ENCODE measurements at regions not wholly inside any gene's neighbourhood (a gene's known extent, or its start where the extent isn't known, plus 50 kb on each side); places are given as distances from the start of the nearest gene placed in this dataset.
"Not testable (repeated sequence)": the region's sequence is repeated elsewhere in the genome, so short reads cannot be mapped to it uniquely, and the experiment has no call there.

DNA sequence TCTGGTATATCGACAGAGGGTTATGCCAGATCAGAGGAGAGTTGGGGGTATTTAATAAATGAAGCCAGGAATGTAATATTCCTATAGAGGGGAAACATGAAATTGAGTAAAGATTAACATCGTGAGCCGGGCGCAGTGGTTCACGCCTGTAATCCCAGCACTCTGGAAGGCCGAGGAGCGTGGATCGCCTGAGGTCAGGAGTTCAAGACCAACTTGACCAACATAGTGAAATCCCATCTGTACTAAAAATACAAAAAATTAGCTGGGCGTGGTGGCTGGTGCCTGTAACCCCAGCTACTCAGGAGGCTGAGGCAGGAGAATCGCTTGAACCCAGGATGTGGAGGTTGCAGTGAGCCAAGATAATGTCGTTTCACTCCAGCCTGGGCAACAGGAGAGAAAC, 112.4 kb upstream of the ZNF184 start:
- H3K4me3 Mint-ChIP-seq, H3K36me3 Mint-ChIP-seq, H3K4me1 Mint-ChIP-seq, H3K27ac Mint-ChIP-seq, H3K9me3 Mint-ChIP-seq: not testable (repeated sequence)
- peaks cover 46% of the 10 kb centered on the region for H3K27me3 Mint-ChIP-seq

GRCh38 chr6:27584326-27584725, 111.4 kb upstream of the ZNF184 start:
- Mint-ChIP-seq H3K4me3 (no peak overlapping the region), H3K9me3 (peaks cover 0 to 5% (median 4%) of the 10 kb centered on the region in 3 donors), H3K4me1 (peaks cover 0 to 1% (median 0%) of the 10 kb centered on the region in 3 donors), H3K36me3 (no peaks in the 10 kb centered on the region), H3K27me3 (peaks cover 49% of the 10 kb centered on the region), H3K27ac (no peak overlapping the region)

DNA sequence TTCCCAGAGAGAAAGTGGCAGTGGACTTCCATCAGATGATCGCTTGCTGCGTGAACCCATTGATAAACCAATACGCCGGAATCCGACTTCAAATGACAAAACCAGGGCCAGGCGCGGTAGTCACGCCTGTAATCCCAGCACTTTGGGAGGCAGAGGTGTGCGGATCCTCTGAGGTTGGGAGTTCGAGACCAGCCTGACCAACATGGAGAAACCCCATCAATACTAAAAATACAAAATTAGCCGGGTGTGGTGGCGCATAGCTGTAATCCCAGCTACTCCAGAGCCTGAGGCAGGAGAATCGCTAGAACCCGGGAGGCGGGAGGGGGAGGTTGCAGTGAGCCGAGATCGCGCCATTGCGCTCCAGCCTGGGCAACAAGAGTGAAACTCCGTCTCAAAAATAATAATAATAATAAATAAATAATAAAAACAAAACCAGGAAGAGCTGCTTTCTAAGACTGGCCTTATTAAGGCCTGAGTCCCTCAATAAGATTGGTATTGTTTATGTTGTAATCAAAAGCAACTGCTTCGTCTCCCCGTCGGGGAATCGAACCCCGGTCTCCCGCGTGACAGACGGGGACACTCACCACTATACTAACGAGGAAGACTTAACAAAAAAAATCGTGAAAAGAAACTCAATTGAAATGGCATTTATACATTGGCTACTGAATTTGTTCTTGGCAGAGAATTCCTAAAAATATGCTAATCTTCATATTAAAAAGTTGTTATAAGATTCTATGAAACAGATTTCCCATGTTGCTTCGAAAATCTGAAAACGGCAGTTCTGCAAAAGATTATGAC, 110.2 kb upstream of the ZNF184 start:
- Mint-ChIP-seq H3K27me3 (peaks cover 51% of the 10 kb centered on the region), H3K27ac (peak overlapping the region in 1 of 3 donors; percentile 24), H3K9me3 (peaks cover 0 to 6% (median 5%) of the 10 kb centered on the region in 3 donors), H3K4me3 (no peak overlapping the region), H3K36me3 (peaks cover 3% of the 10 kb centered on the region), H3K4me1 (peaks cover 0 to 1% (median 0%) of the 10 kb centered on the region in 3 donors)

DNA sequence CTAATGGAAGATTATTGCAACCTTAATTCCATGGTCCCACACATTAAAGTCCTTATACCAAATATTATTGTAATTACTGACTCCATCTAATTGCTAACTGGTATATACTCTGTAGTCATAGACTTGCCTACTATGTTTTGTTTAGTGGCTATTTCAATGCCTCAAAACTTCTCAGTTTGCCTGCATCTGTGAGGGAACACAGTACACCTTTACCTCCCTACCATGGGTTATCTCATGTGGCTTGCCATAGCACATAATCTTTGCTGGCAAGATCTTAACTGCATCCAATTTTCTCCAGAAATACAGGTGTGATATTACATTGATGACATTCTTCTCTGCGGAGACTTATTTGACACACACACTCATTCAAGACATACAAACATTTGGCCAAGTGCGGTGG, 107.1 kb upstream of the ZNF184 start:
- Mint-ChIP-seq H3K4me1 (peaks cover 0 to 2% (median 1%) of the 10 kb centered on the region in 3 donors), H3K36me3 (peaks cover 3% of the 10 kb centered on the region), H3K27me3 (peaks cover 37% of the 10 kb centered on the region), H3K27ac (no peak overlapping the region), H3K4me3 (no peak overlapping the region), H3K9me3 (peaks cover 0 to 6% (median 5%) of the 10 kb centered on the region in 3 donors)

GRCh38 chr6:27577922-27578321, 105.0 kb upstream of the ZNF184 start:
- peak overlapping the region in 1 of 4 donors; percentile 23 for H3K4me3 Mint-ChIP-seq
- H3K4me1 Mint-ChIP-seq: peaks cover 0 to 2% (median 0%) of the 10 kb centered on the region in 3 donors
- peaks cover 3% of the 10 kb centered on the region for H3K36me3 Mint-ChIP-seq
- H3K27ac Mint-ChIP-seq: no peak overlapping the region
- H3K27me3 Mint-ChIP-seq: peaks cover 28% of the 10 kb centered on the region
- peaks cover 0 to 6% (median 4%) of the 10 kb centered on the region in 3 donors for H3K9me3 Mint-ChIP-seq

DNA sequence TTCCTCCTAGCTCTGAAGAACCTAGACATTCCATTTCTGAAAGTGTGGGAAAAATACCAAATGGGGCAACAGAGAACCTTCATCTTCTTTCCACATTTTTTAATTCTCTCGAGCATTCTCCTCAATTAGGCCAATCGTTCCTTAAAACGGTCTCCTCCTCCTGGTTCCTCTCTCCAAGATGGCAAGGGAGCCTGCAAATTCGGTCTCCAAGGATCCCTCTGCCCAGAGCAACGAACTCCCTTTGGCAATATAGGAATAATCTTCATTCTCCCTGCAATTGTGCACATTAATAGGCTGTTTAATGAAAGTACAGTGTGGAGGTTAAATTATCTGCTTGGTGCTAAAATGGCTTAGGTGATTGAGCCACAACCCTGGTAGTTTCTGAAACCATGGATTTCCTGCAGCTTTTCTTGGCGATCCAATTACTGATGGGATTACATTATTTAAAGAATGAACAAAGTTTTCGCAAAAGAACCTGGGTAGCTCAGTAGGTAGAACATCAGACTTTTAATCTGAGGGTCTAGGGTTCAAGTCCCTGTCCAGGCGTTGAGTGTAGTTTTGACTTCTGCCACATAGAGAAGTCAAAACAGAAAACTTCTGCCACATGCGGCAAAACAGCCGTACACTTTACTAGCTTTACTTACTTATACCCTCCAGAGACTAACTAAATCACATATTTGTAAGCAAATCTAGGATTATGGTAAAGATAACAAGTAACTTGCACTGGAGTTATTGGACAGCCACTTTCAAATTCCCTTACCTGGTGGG, 102.9 kb upstream of the ZNF184 start:
- Mint-ChIP-seq H3K36me3 (peaks cover 3% of the 10 kb centered on the region), H3K27me3 (peaks cover 18% of the 10 kb centered on the region)

GRCh38 chr6:27568226-27568897, 95.5 kb upstream of the ZNF184 start:
- no peak overlapping the region for H3K27ac Mint-ChIP-seq
- no peak overlapping the region for H3K4me3 Mint-ChIP-seq
- H3K27me3 Mint-ChIP-seq: peaks cover 36% of the 10 kb centered on the region
- peaks cover 0 to 5% (median 5%) of the 10 kb centered on the region in 3 donors for H3K9me3 Mint-ChIP-seq
- H3K4me1 Mint-ChIP-seq: peaks cover 0 to 3% (median 2%) of the 10 kb centered on the region in 3 donors
- H3K36me3 Mint-ChIP-seq: no peaks in the 10 kb centered on the region

More for the DNA sequence above, 102.9 kb upstream of the ZNF184 start:
- Mint-ChIP-seq H3K27ac (no peak overlapping the region), H3K9me3 (peaks cover 0 to 2% (median 0%) of the 10 kb centered on the region in 3 donors), H3K4me3 (no peak overlapping the region), H3K4me1 (peaks cover 0 to 2% (median 0%) of the 10 kb centered on the region in 3 donors)

DNA sequence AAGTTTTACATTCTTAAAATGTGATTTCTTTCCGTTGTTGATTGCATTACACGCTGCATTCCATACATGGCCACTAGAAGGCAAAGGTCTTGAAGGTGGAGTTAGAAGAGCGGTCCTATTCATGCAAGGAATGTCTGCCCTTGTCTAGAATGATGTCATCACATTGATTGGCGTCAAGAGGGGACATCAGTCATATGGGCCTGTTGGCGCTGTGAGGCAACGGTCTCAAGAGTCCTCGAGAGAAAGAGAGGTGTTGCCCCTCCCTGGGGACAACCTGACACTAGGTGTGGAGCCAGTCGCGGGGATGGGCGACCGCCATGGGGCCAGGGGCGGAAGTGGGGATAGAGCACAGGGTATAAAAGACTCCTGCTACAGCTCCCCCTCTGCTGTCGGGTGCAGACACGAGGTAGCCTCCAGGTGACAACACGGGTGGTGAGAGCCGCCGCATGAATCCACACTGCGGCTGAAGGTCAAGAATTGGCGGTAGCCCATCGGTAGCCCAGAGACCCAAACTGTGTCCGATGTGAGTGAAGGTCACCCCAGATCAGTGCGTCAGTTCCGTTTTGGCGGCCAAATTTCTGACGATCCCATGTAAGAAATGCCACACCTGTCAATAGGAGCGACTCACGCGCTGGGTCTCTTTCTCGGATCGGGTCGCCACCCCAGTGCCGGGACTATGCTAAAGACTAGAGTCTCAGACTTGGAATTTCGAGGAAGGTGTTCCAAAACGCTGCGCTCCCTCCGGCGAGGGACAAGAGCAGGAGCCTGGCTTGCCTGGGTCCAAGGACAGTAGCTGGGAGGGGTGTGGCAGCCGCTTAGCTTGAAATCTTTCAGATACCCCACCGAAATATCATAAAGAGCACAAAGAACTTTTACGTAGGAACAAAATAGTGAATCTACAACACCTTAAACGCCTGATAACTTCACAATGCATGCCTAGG, 93.2 kb upstream of the ZNF184 start:
- Mint-ChIP-seq H3K27me3 (peaks cover 54% of the 10 kb centered on the region), H3K27ac (peak overlapping the region in 1 of 3 donors; percentile 3), H3K9me3 (peaks cover 0 to 5% (median 5%) of the 10 kb centered on the region in 3 donors), H3K4me1 (peaks cover 0 to 3% (median 2%) of the 10 kb centered on the region in 3 donors), H3K4me3 (peak overlapping the region in 1 of 4 donors; percentile 39), H3K36me3 (no peaks in the 10 kb centered on the region)

DNA sequence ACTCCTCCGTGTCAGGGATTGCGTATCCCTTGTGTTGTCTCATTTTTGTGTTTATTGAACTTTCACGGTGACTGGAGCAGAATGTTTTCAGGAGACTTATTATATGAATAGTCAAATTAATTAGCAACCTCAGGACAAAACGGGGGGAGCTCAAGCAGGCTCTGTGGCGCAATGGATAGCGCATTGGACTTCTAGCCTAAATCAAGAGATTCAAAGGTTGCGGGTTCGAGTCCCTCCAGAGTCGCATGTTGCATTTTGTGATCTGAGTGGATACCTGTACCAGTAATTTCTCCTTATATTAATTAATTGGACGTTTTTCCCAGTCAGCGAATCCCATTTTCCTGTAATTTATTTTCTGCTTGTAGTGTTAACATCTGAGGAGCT, 89.1 kb upstream of the ZNF184 start:
- H3K4me3 Mint-ChIP-seq: no peak overlapping the region
- H3K4me1 Mint-ChIP-seq: peaks cover 0 to 7% (median 5%) of the 10 kb centered on the region in 3 donors
- H3K27ac Mint-ChIP-seq: no peak overlapping the region
- peaks cover 0 to 10% (median 8%) of the 10 kb centered on the region in 3 donors for H3K9me3 Mint-ChIP-seq
- no peaks in the 10 kb centered on the region for H3K36me3 Mint-ChIP-seq
- peaks cover 72% of the 10 kb centered on the region for H3K27me3 Mint-ChIP-seq

- Mint-ChIP-seq H3K27ac (peak overlapping the region; percentile 15 to 85 (median 76)), H3K4me3 (peak overlapping the region in 3 of 4 donors; percentile 21 to 83 (median 43)), H3K9me3 (peaks cover 0 to 11% (median 9%) of the 10 kb centered on the region in 3 donors), H3K36me3 (no peaks in the 10 kb centered on the region), H3K4me1 (peaks cover 2 to 14% (median 9%) of the 10 kb centered on the region in 3 donors), H3K27me3 (peaks cover 67% of the 10 kb centered on the region)
Observed at GRCh38 chr6:27558028-27558724, 85.3 kb upstream of the ZNF184 start.

- peak overlapping the region; percentile 78 to 86 (median 81) for H3K27ac Mint-ChIP-seq
- H3K9me3 Mint-ChIP-seq: peaks cover 2 to 20% (median 9%) of the 10 kb centered on the region in 3 donors
- peaks cover 66% of the 10 kb centered on the region for H3K27me3 Mint-ChIP-seq
- H3K36me3 Mint-ChIP-seq: peaks cover under 1% of the 10 kb centered on the region
- H3K4me3 Mint-ChIP-seq: peak overlapping the region in 1 of 4 donors; percentile 38
- H3K4me1 Mint-ChIP-seq: peaks cover 6 to 15% (median 11%) of the 10 kb centered on the region in 3 donors
Observed at GRCh38 chr6:27556406-27556805, 83.5 kb upstream of the ZNF184 start.

- Mint-ChIP-seq H3K27ac (peak overlapping the region; percentile 70 to 86 (median 72)), H3K4me1 (peaks cover 6 to 15% (median 11%) of the 10 kb centered on the region in 3 donors), H3K9me3 (peaks cover 2 to 25% (median 9%) of the 10 kb centered on the region in 3 donors), H3K27me3 (peaks cover 57% of the 10 kb centered on the region), H3K4me3 (peak overlapping the region; percentile 58 to 71 (median 64)), H3K36me3 (peaks cover 2% of the 10 kb centered on the region)
Observed at GRCh38 chr6:27553123-27553904, 80.4 kb upstream of the ZNF184 start.

DNA sequence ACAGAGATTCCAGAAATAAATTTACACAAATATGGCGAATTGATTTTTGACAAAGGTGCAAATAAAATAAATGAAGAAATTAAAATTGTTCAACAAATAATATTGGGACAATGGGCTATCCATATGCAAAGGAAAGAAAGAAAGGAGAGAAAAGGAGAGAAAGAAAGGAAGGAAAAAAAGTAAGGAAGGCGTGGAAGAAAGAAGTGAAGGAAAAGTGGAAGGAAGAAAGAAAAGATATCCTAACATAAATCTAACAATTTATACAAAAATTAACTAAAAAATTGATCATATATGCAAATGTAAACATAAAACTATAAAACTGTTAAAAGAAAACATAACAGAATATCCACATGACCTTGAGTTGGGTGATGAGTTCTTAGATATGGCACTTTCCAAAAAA, 78.7 kb upstream of the ZNF184 start:
- peaks cover 7 to 31% (median 20%) of the 10 kb centered on the region in 3 donors for H3K9me3 Mint-ChIP-seq
- H3K27ac Mint-ChIP-seq: peak overlapping the region in 1 of 3 donors; percentile 37
- peaks cover 63% of the 10 kb centered on the region for H3K27me3 Mint-ChIP-seq
- H3K4me3 Mint-ChIP-seq: peak overlapping the region in 1 of 4 donors; percentile 23
- H3K4me1 Mint-ChIP-seq: peaks cover 6 to 15% (median 7%) of the 10 kb centered on the region in 3 donors
- H3K36me3 Mint-ChIP-seq: peaks cover 9% of the 10 kb centered on the region
